GM12878 (cell line): ENCODE measurements at regions not wholly inside any gene's neighbourhood (a gene's known extent, or its start where the extent isn't known, plus 50 kb on each side); places are given as distances from the start of the nearest gene placed in this dataset.
A peak's percentile ranks its signal among the peaks of the same experiment; 100 is the strongest.

ENCODE experiments used
- ATAC-seq: fragments of 200-7000 bp; cut with Tn5 transposase; 3 replicates; pipeline ENCODE4 v1.9.1; 2020; ENCODE audit warnings: mild to moderate bottlenecking, moderate library complexity
- BruUV-seq: library from RNA; stranded (reverse); fragments of 400-500 nt; replicated peaks from 2 replicates; lab custom pipeline; 2021; lab: Mats Ljungman, UMichigan
- CTCF ChIA-PET: fragments of 300-600 bp; sonication (Branson Sonifier 250); formaldehyde crosslinking; extraction: SDS; loops from one replicate; lab custom pipeline; 2021; ENCODE audit warnings: inconsistent platforms; lab: Yijun Ruan, JAX
- POLR2A ChIA-PET: fragments of 350-600 bp; formaldehyde crosslinking; extraction: SDS; loops from one replicate; lab custom pipeline; 2021; ENCODE audit warnings: inconsistent platforms; lab: Charles Lee
- RAD21 ChIA-PET: fragments of 300-600 bp; sonication (Branson Sonifier 250); formaldehyde crosslinking; loops from one replicate; lab custom pipeline; 2023; ENCODE audit warnings: antibody characterized with exemption; ENCODE audit not compliant: unreplicated experiment; lab: Charles Lee
- SMC1A ChIA-PET: fragments of 300-600 bp; sonication (Branson Sonifier 250); formaldehyde crosslinking; loops from one replicate; lab custom pipeline; 2023; ENCODE audit not compliant: unreplicated experiment, uncharacterized antibody; lab: Charles Lee
- DNase-seq: peaks from one replicate; pipeline ENCODE4 v3.0.0-alpha.2; 2011; ENCODE audit warnings: low read depth, low spot score
- FAIRE-seq: peaks from 3 replicates; lab custom pipeline; 2011; peaks lifted over from hg19 to GRCh38; lab: Jason Lieb, UNC
- H2AFZ ChIP-seq: 2 replicates; pipeline ENCODE4 v1.6.0; 2011; ENCODE audit warnings: low read depth, low read length, control low read depth; ENCODE audit not compliant: control insufficient read depth
- H3K27ac ChIP-seq: 2 replicates; pipeline ENCODE4 v1.5.1; 2011; ENCODE audit warnings: control low read depth; ENCODE audit not compliant: control insufficient read depth, insufficient read depth
- H3K27me3 ChIP-seq, 2 experiments: replicated peaks in 1 of 2; 2 replicates each; pipeline versions ENCODE4 v1.6.0 to v1.6.1; 2011; ENCODE audit warnings: low read length in 1 of 2; ENCODE audit not compliant: control insufficient read depth in 2 of 2, insufficient read depth in 2 of 2
- H3K36me3 ChIP-seq, 2 experiments: 2 replicates each; pipeline ENCODE4 v1.5.1; 2011; ENCODE audit warnings: low read length in 1 of 2; ENCODE audit not compliant: control insufficient read depth in 2 of 2, insufficient read depth in 2 of 2
- H3K4me1 ChIP-seq: 2 replicates; pipeline ENCODE4 v1.6.1; 2011; ENCODE audit warnings: mild to moderate bottlenecking, low read length, moderate library complexity, mixed read lengths; ENCODE audit not compliant: control insufficient read depth, insufficient read depth
- H3K4me2 ChIP-seq: 2 replicates; pipeline ENCODE4 v1.6.0; 2011; ENCODE audit warnings: control low read depth; ENCODE audit not compliant: control insufficient read depth, insufficient read depth
- H3K4me3 ChIP-seq: fragments of 200-600 bp; sonication (generic); 2 replicates; pipeline ENCODE4 v1.5.1; 2016
- H3K79me2 ChIP-seq: 2 replicates; pipeline ENCODE4 v1.6.0; 2011; ENCODE audit warnings: low read length; ENCODE audit not compliant: control insufficient read depth, insufficient read depth
- H3K9ac ChIP-seq: 2 replicates; pipeline ENCODE4 v1.8.0; 2011; ENCODE audit warnings: low read length, control low read depth, mixed read lengths; ENCODE audit not compliant: control insufficient read depth, insufficient read depth
- H3K9me3 ChIP-seq: replicated peaks from 3 replicates; pipeline ENCODE4 v1.5.1; 2011; ENCODE audit warnings: mild to moderate bottlenecking, low read length; ENCODE audit not compliant: control insufficient read depth, insufficient read depth
- H4K20me1 ChIP-seq: 2 replicates; pipeline ENCODE4 v1.6.0; 2011; ENCODE audit not compliant: control insufficient read depth, insufficient read depth
- ASH2L ChIP-seq: fragments of 300-600, 200-600 bp; sonication (generic); IDR thresholded peaks from 2 replicates; pipeline ENCODE4 v1.6.1; 2017; ENCODE audit warnings: low read depth, mild to moderate bottlenecking, borderline replicate concordance
- ATF7 ChIP-seq: fragments of 450-650 bp; IDR thresholded peaks from 2 replicates; pipeline ENCODE4 v1.6.1; 2016; ENCODE audit warnings: low read depth, mild to moderate bottlenecking
- EP300 ChIP-seq, 2 experiments: fragments of 150-350 bp in 1 of 2; IDR thresholded peaks; 2 replicates each; pipeline ENCODE4 v1.6.1; 2011 to 2012; ENCODE audit warnings: low read depth in 2 of 2, low read length in 2 of 2, borderline replicate concordance in 1 of 2, improper control_type of control experiment in 1 of 2, inconsistent platforms in 1 of 2; ENCODE audit not compliant: control insufficient read depth in 1 of 2
- JUNB ChIP-seq: IDR thresholded peaks from 2 replicates; pipeline ENCODE4 v1.6.1; 2016; ENCODE audit warnings: antibody characterized with exemption, mild to moderate bottlenecking
- POLR2A ChIP-seq: IDR thresholded peaks from 2 replicates; pipeline ENCODE4 v1.6.1; 2011; ENCODE audit warnings: low read depth, mild to moderate bottlenecking, low read length
- RAD21 ChIP-seq: IDR thresholded peaks from 2 replicates; pipeline ENCODE4 v1.6.1; 2011; ENCODE audit warnings: mild to moderate bottlenecking, low read depth, low read length, moderate library complexity; ENCODE audit not compliant: insufficient read depth
- RELA ChIP-seq: fragments of 450-650 bp; IDR thresholded peaks from 2 replicates; pipeline ENCODE4 v1.8.0; 2014; ENCODE audit warnings: borderline replicate concordance; ENCODE audit not compliant: partially characterized antibody
- SRF ChIP-seq, 2 experiments: IDR thresholded peaks; 2 replicates each; pipeline ENCODE4 v1.6.1; 2011; ENCODE audit warnings: low read depth in 2 of 2, low read length in 2 of 2, mild to moderate bottlenecking in 1 of 2, moderate library complexity in 1 of 2
- STAT1 ChIP-seq: fragments of 450-650 bp; conservative IDR thresholded peaks from 2 replicates; pipeline ENCODE4 v1.6.1; 2014; ENCODE audit warnings: antibody characterized with exemption, mild to moderate bottlenecking
- TCF12 ChIP-seq: IDR thresholded peaks from 2 replicates; pipeline ENCODE4 v1.6.1; 2011; ENCODE audit warnings: low read depth, mild to moderate bottlenecking, low read length
- WGBS: methylation state at CpG from one replicate; pipeline ENCODE4 v1.1.6; 2016; ENCODE audit warnings: low lambda C conversion rate; ENCODE audit not compliant: insufficient replicate concordance, insufficient coverage; ENCODE audit errors: missing lambda C conversion rate; 5-methylcytosine and 5-hydroxymethylcytosine counted together
- in situ Hi-C: fragments of 300-500 bp; cut with MboI; formaldehyde crosslinking; loops from 9 replicates; pipeline ENCODE4 v1.14.3; 2018; ENCODE audit warnings: mixed read lengths
- intact Hi-C: fragments of 100-400 bp; cut with micrococcal nuclease; formaldehyde crosslinking; loops from one replicate; pipeline ENCODE4 v1.14.2; 2022; ENCODE audit not compliant: unreplicated experiment
- TF ChIP-seq, protein P1 (sequence below): fragments of 450-650 bp; IDR thresholded peaks from 2 replicates; pipeline ENCODE4 v1.6.1; 2017; ENCODE audit warnings: low read depth, mild to moderate bottlenecking, moderate library complexity

- no peak for FAIRE-seq
Observed at GRCh38 chr18:67997496-67997895, 481.0 kb upstream of the DSEL start.

GRCh38 chr18:67995769-67996168, 479.2 kb upstream of the DSEL start:
- H3K36me3 ChIP-seq: no peaks in the 10 kb centered on the region
- ChIA-PET SMC1A (interaction anchor here (1.7 kb wide), 1 partner anchor 12 kb away, joined by 5 read pairs; no protein-coding TSS in a partner anchor), CTCF (interaction anchor here (1.2 kb wide), 1 partner anchor 9 kb away, joined by 4 read pairs; no protein-coding TSS in a partner anchor), POLR2A (no interaction called here), RAD21 (no interaction called here)
- no peak overlapping the region for H3K4me3 ChIP-seq
- DNase-seq (no peak), FAIRE-seq (no peak), ATAC-seq (peak; percentile 30; the same call in 2 of the 3 replicates)
- WGBS: 13% methylated on average over 3 of the region's 3 CpGs
- intact Hi-C loops (no loop called here), in situ Hi-C loops (no loop called here)
- H4K20me1 ChIP-seq: no peaks in the 10 kb centered on the region
- TF ChIP-seq STAT1 (no peak), EP300 (IDR thresholded peaks at IDR 0.05; ENCODE audit: borderline replicate concordance in 1 of 2, control insufficient read depth in 1 of 2, low read depth in 2 of 2, low read length in 2 of 2) (no peak), ATF7 (no peak), TCF12 (no peak), ASH2L (no peak), JUNB (no peak), SRF (IDR thresholded peaks at IDR 0.05; ENCODE audit: low read depth in 2 of 2, low read length in 2 of 2) (no peak), RELA (no peak)
- TF ChIP-seq, protein P1, sequence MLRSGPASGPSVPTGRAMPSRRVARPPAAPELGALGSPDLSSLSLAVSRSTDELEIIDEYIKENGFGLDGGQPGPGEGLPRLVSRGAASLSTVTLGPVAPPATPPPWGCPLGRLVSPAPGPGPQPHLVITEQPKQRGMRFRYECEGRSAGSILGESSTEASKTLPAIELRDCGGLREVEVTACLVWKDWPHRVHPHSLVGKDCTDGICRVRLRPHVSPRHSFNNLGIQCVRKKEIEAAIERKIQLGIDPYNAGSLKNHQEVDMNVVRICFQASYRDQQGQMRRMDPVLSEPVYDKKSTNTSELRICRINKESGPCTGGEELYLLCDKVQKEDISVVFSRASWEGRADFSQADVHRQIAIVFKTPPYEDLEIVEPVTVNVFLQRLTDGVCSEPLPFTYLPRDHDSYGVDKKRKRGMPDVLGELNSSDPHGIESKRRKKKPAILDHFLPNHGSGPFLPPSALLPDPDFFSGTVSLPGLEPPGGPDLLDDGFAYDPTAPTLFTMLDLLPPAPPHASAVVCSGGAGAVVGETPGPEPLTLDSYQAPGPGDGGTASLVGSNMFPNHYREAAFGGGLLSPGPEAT: no peak
- no peaks in the 10 kb centered on the region for H3K4me1 ChIP-seq
- no peak overlapping the region for H3K27ac ChIP-seq
- BruUV-seq: no TSS peak
- no peak overlapping the region for H3K4me2 ChIP-seq
- H3K27me3 ChIP-seq: no peaks in the 10 kb centered on the region
- no peak overlapping the region for H3K9ac ChIP-seq
- H2AFZ ChIP-seq: no peak overlapping the region
- H3K79me2 ChIP-seq: no peaks in the 10 kb centered on the region
- no peaks in the 10 kb centered on the region; the same call in 2 of the 3 replicates for H3K9me3 ChIP-seq

More at GRCh38 chr18:67997496-67997895, 481.0 kb upstream of the DSEL start:
- in situ Hi-C loops: no loop called here
- no peak overlapping the region for H2AFZ ChIP-seq
- no peaks in the 10 kb centered on the region for H3K36me3 ChIP-seq
- SMC1A ChIA-PET: no interaction called here
- H3K27ac ChIP-seq: no peak overlapping the region
- intact Hi-C loops: no loop called here
- ATAC-seq (no peak), DNase-seq (no peak)
- CTCF ChIA-PET: no interaction called here
- H3K4me1 ChIP-seq: no peaks in the 10 kb centered on the region
- no peaks in the 10 kb centered on the region for H3K27me3 ChIP-seq
- H3K79me2 ChIP-seq: no peaks in the 10 kb centered on the region
- TF ChIP-seq RAD21: no peak
- no peak for TF ChIP-seq POLR2A
- WGBS: 18% methylated on average over 5 of the region's 5 CpGs
- no TSS peak for BruUV-seq
- H3K9me3 ChIP-seq: no peaks in the 10 kb centered on the region; the same call in 2 of the 3 replicates
- H3K4me2 ChIP-seq: no peak overlapping the region
- H4K20me1 ChIP-seq: no peaks in the 10 kb centered on the region
- POLR2A ChIA-PET: no interaction called here
- RAD21 ChIA-PET: no interaction called here
- no peak overlapping the region for H3K4me3 ChIP-seq
- no peak overlapping the region for H3K9ac ChIP-seq
